Endothelial cell of umbilical vein (primary cell): ENCODE measurements at regions not wholly inside any gene's neighbourhood (a gene's known extent, or its start where the extent isn't known, plus 50 kb on each side); places are given as distances from the start of the nearest gene placed in this dataset.

Source experiments
- CTCF ChIP-seq, 2 donors: IDR thresholded peaks; 1 replicate in 1 of 2; 2 replicates in 1 of 2; pipeline ENCODE4 v1.5.1; 2011; ENCODE audit warnings: low read length in 2 of 2, mild to moderate bottlenecking in 2 of 2, moderate library complexity in 2 of 2, control low read depth in 1 of 2, inconsistent platforms in 1 of 2, low read depth in 1 of 2; ENCODE audit not compliant: insufficient read depth in 1 of 2; ENCODE audit errors: extremely low read depth in 1 of 2
- JUN ChIP-seq: IDR thresholded peaks from 2 replicates; pipeline ENCODE4 v1.6.1; 2011; ENCODE audit warnings: borderline replicate concordance, low read depth; ENCODE audit not compliant: insufficient read length, insufficient read depth
- MAX ChIP-seq: IDR thresholded peaks from 2 replicates; pipeline ENCODE4 v1.6.1; 2011; ENCODE audit not compliant: insufficient read depth, insufficient read length
- MYC ChIP-seq: IDR thresholded peaks from one replicate; pipeline ENCODE4 v1.6.1; 2011; ENCODE audit warnings: mild to moderate bottlenecking, low read depth, low read length
- POLR2A ChIP-seq: IDR thresholded peaks from 2 replicates; pipeline ENCODE4 v1.6.1; 2012; ENCODE audit warnings: low read depth, mild to moderate bottlenecking, control low read depth, low read length
- POLR2AphosphoS5 ChIP-seq: IDR thresholded peaks from 2 replicates; pipeline ENCODE4 v1.6.1; 2012; ENCODE audit warnings: low read depth, mild to moderate bottlenecking, control low read depth, low read length, moderate library complexity; ENCODE audit not compliant: insufficient read depth

GRCh38 chr12:124371970-124372555, 77.2 kb downstream of the RFLNA start:
- TF ChIP-seq POLR2A (no peak), CTCF (IDR thresholded peaks at IDR 0.05; ENCODE audit: extremely low read depth in 1 of 2, insufficient read depth in 1 of 2, low read depth in 1 of 2, low read length in 2 of 2) (no peak), POLR2AphosphoS5 (no peak), MAX (no peak), MYC (no peak), JUN (no peak)
